Type B pancreatic cell (in vitro differentiated cells): ENCODE measurements at regions not wholly inside any gene's neighbourhood (a gene's known extent, or its start where the extent isn't known, plus 50 kb on each side); places are given as distances from the start of the nearest gene placed in this dataset.

Source experiments
- DNase-seq: peaks from one replicate; pipeline ENCODE4 v3.0.0; 2021; ENCODE audit warnings: mixed read lengths; ENCODE audit not compliant: unreplicated experiment; ENCODE audit errors: extremely low spot score
- H3K27ac Mint-ChIP-seq: 2 replicates; pipeline ENCODE4 v1.8.0; 2021; ENCODE audit warnings: mild to moderate bottlenecking, mixed read lengths
- H3K27me3 Mint-ChIP-seq: 2 replicates; pipeline ENCODE4 v1.8.0; 2021; ENCODE audit warnings: mixed read lengths
- H3K36me3 Mint-ChIP-seq: 2 replicates; pipeline ENCODE4 v1.8.0; 2021; ENCODE audit warnings: mixed read lengths
- H3K4me1 Mint-ChIP-seq: one replicate; pipeline ENCODE4 v1.8.0; 2021; ENCODE audit warnings: mixed read lengths; ENCODE audit not compliant: unreplicated experiment
- H3K4me3 Mint-ChIP-seq: 2 replicates; pipeline ENCODE4 v1.8.0; 2021; ENCODE audit warnings: mild to moderate bottlenecking, mixed read lengths
- H3K9me3 Mint-ChIP-seq: 2 replicates; pipeline ENCODE4 v1.8.0; 2021; ENCODE audit warnings: mixed read lengths
- CTCF ChIP-seq: fragments of 200-600 bp; sonication (generic); conservative IDR thresholded peaks from 2 replicates; pipeline ENCODE4 v1.5.0; 2021; ENCODE audit warnings: antibody characterized with exemption, mild to moderate bottlenecking

GRCh38 chr1:38375035-38375434, 328.4 kb upstream of the POU3F1 start:
- H3K27ac Mint-ChIP-seq, result no peak overlapping the region
- H3K9me3 Mint-ChIP-seq, result peaks cover 12% of the 10 kb centered on the region
- DNase-seq, result no peak
- no peak overlapping the region for H3K4me3 Mint-ChIP-seq
- H3K36me3 Mint-ChIP-seq, result no peaks in the 10 kb centered on the region
- no peaks in the 10 kb centered on the region for H3K4me1 Mint-ChIP-seq
- H3K27me3 Mint-ChIP-seq, result peaks cover 10% of the 10 kb centered on the region
- TF ChIP-seq CTCF, result no peak

- Mint-ChIP-seq H3K27ac (no peak overlapping the region), H3K4me1 (no peaks in the 10 kb centered on the region), H3K36me3 (no peaks in the 10 kb centered on the region), H3K27me3 (peaks cover 27% of the 10 kb centered on the region), H3K9me3 (peaks cover 12% of the 10 kb centered on the region), H3K4me3 (no peak overlapping the region)
- DNase-seq, result no peak
- TF ChIP-seq CTCF, result no peak
These were observed 324.9 kb upstream of the POU3F1 start for GRCh38 chr1:38371505-38371844.

- no peak for TF ChIP-seq CTCF
- Mint-ChIP-seq H3K36me3 (no peaks in the 10 kb centered on the region), H3K27me3 (peaks cover 27% of the 10 kb centered on the region), H3K4me3 (no peak overlapping the region), H3K4me1 (no peaks in the 10 kb centered on the region), H3K27ac (no peak overlapping the region), H3K9me3 (peaks cover 12% of the 10 kb centered on the region)
- DNase-seq, result no peak
These were observed 324.3 kb upstream of the POU3F1 start for GRCh38 chr1:38370716-38371504.

GRCh38 chr1:38365242-38365641, 318.6 kb upstream of the POU3F1 start:
- Mint-ChIP-seq H3K27me3 (peaks cover 24% of the 10 kb centered on the region), H3K4me3 (no peak overlapping the region), H3K36me3 (no peaks in the 10 kb centered on the region), H3K4me1 (no peaks in the 10 kb centered on the region), H3K9me3 (no peaks in the 10 kb centered on the region), H3K27ac (no peak overlapping the region)
- no peak for TF ChIP-seq CTCF
- no peak for DNase-seq

GRCh38 chr1:38361566-38361965, 315.0 kb upstream of the POU3F1 start:
- no peak overlapping the region for H3K4me3 Mint-ChIP-seq
- no peaks in the 10 kb centered on the region for H3K9me3 Mint-ChIP-seq
- peaks cover 3% of the 10 kb centered on the region for H3K27me3 Mint-ChIP-seq
- H3K4me1 Mint-ChIP-seq, result no peaks in the 10 kb centered on the region
- no peaks in the 10 kb centered on the region for H3K36me3 Mint-ChIP-seq
- no peak for DNase-seq
- no peak for TF ChIP-seq CTCF
- no peak overlapping the region for H3K27ac Mint-ChIP-seq

GRCh38 chr1:38360807-38361206, 314.2 kb upstream of the POU3F1 start:
- H3K36me3 Mint-ChIP-seq, result no peaks in the 10 kb centered on the region
- H3K9me3 Mint-ChIP-seq, result no peaks in the 10 kb centered on the region
- no peak overlapping the region for H3K4me3 Mint-ChIP-seq
- DNase-seq, result no peak
- TF ChIP-seq CTCF, result no peak
- H3K27me3 Mint-ChIP-seq, result peaks cover 3% of the 10 kb centered on the region
- no peak overlapping the region for H3K27ac Mint-ChIP-seq
- H3K4me1 Mint-ChIP-seq, result no peaks in the 10 kb centered on the region
